Small intestine (tissue), 7 donors: ENCODE measurements at regions not wholly inside any gene's neighbourhood (a gene's known extent, or its start where the extent isn't known, plus 50 kb on each side); places are given as distances from the start of the nearest gene placed in this dataset.

Experiments
- DNase-seq, 2 donors: peaks; one replicate each; pipeline versions ENCODE4 v3.0.0 to v3.0.0-alpha.2; 2013
- FAIRE-seq: peaks from 2 replicates; lab custom pipeline; 2012; peaks lifted over from hg19 to GRCh38; lab: Jason Lieb, UNC
- H3K27ac ChIP-seq, 3 donors: one replicate each; pipeline ENCODE4 v1.5.1; 2013; ENCODE audit warnings: low read length in 2 of 3, mild to moderate bottlenecking in 2 of 3, control low read depth in 1 of 3, inconsistent platforms in 1 of 3, low read depth in 1 of 3, moderate library complexity in 1 of 3
- H3K27me3 ChIP-seq, 3 donors: one replicate each; pipeline ENCODE4 v1.6.1; 2013; ENCODE audit warnings: low read length in 3 of 3, inconsistent platforms in 1 of 3; ENCODE audit not compliant: control insufficient read depth in 3 of 3, insufficient read depth in 3 of 3
- H3K36me3 ChIP-seq, 3 donors: one replicate each; pipeline ENCODE4 v1.6.1; 2013; ENCODE audit warnings: low read length in 3 of 3, inconsistent platforms in 1 of 3, low read depth in 1 of 3, mild to moderate bottlenecking in 1 of 3, moderate library complexity in 1 of 3; ENCODE audit not compliant: control insufficient read depth in 3 of 3, insufficient read depth in 2 of 3
- H3K4me1 ChIP-seq, 3 donors: one replicate each; pipeline ENCODE4 v1.6.1; 2013; ENCODE audit warnings: low read length in 2 of 3, inconsistent platforms in 1 of 3, low read depth in 1 of 3, mild to moderate bottlenecking in 1 of 3, moderate library complexity in 1 of 3; ENCODE audit not compliant: control insufficient read depth in 3 of 3, insufficient read depth in 2 of 3
- H3K4me3 ChIP-seq, 3 donors: one replicate each; pipeline ENCODE4 v1.5.1; 2013; ENCODE audit warnings: low read length in 3 of 3, control low read depth in 1 of 3, inconsistent platforms in 1 of 3, low read depth in 1 of 3, mild to moderate bottlenecking in 1 of 3, moderate library complexity in 1 of 3
- H3K9me3 ChIP-seq, 2 donors: one replicate each; pipeline ENCODE4 v1.6.1; 2013; ENCODE audit warnings: low read depth in 1 of 2, low read length in 1 of 2; ENCODE audit not compliant: control insufficient read depth in 2 of 2, insufficient read depth in 1 of 2
- WGBS, 3 donors: extraction: QIAGEN DNeasy Blood & Tissue Kit; methylation state at CpG; one replicate each; pipeline ENCODE4 v1.1.7; 2013; 5-methylcytosine and 5-hydroxymethylcytosine counted together
- donor health status: healthy with polysubstance abuse.
- donor health status: control.
- donor health status: control.
- donor health status: Bipolar disorder and iron deficiency.
- donor health status: healthy.

GRCh38 chr4:176436293-176436973 lies 116.7 kb downstream of the SPCS3 start:
- FAIRE-seq (no peak), DNase-seq (no peak)
- Histone ChIP-seq H3K4me3 (no peak overlapping the region), H3K27me3 (no peaks in the 10 kb centered on the region), H3K4me1 (no peaks in the 10 kb centered on the region), H3K27ac (no peak overlapping the region), H3K9me3 (no peaks in the 10 kb centered on the region), H3K36me3 (no peaks in the 10 kb centered on the region)
- 62 to 74% (median 70%) methylated on average over 5 of the region's 5 CpGs for WGBS, 3 donors

- H3K4me3 ChIP-seq, result no peak overlapping the region
- H3K27me3 ChIP-seq, result no peaks in the 10 kb centered on the region
- H3K36me3 ChIP-seq, result no peaks in the 10 kb centered on the region
- H3K9me3 ChIP-seq, result no peaks in the 10 kb centered on the region
- DNase-seq, result no peak
- H3K4me1 ChIP-seq, result no peaks in the 10 kb centered on the region
- no peak overlapping the region for H3K27ac ChIP-seq
- FAIRE-seq, result no peak
- WGBS, 3 donors, result 74 to 89% (median 81%) methylated on average over 1 of the region's 1 CpG
Measured at GRCh38 chr4:176437756-176438155, 118.0 kb downstream of the SPCS3 start.

GRCh38 chr4:176438401-176438800 lies 118.6 kb downstream of the SPCS3 start:
- no peak for FAIRE-seq
- 82 to 86% (median 84%) methylated on average over 2 of the region's 2 CpGs for WGBS, 3 donors

DNA sequence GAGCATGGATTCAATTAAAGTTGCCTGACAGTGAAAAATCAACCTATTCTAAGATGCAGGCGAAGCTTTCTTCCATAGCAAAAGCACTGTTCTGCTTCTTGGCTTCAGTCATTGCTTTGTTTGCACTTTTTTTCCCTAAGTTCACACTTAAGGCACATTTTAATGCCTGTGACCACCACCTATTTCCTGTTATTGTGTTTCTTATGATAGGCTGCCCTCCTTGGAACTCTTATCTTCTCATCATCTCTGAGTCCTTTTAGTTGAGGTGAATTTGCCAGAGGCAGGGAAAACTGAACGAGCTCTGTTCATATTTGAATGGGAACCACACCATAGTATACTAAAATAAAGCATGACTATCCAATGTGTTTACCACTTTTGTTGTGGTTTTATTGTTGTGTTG lies 119.8 kb downstream of the SPCS3 start:
- Histone ChIP-seq H3K9me3 (no peaks in the 10 kb centered on the region), H3K36me3 (no peaks in the 10 kb centered on the region), H3K27ac (no peak overlapping the region), H3K27me3 (no peaks in the 10 kb centered on the region), H3K4me3 (no peak overlapping the region), H3K4me1 (no peaks in the 10 kb centered on the region)
- no peak for DNase-seq
- no peak for FAIRE-seq
- 32 to 49% (median 39%) methylated on average over 2 of the region's 2 CpGs for WGBS, 3 donors

More at GRCh38 chr4:176438401-176438800, 118.6 kb downstream of the SPCS3 start:
- H3K36me3 ChIP-seq, result no peaks in the 10 kb centered on the region
- H3K4me3 ChIP-seq, result no peak overlapping the region
- no peaks in the 10 kb centered on the region for H3K4me1 ChIP-seq
- no peaks in the 10 kb centered on the region for H3K27me3 ChIP-seq
- no peaks in the 10 kb centered on the region for H3K9me3 ChIP-seq
- no peak for DNase-seq
- H3K27ac ChIP-seq, result no peak overlapping the region

DNA sequence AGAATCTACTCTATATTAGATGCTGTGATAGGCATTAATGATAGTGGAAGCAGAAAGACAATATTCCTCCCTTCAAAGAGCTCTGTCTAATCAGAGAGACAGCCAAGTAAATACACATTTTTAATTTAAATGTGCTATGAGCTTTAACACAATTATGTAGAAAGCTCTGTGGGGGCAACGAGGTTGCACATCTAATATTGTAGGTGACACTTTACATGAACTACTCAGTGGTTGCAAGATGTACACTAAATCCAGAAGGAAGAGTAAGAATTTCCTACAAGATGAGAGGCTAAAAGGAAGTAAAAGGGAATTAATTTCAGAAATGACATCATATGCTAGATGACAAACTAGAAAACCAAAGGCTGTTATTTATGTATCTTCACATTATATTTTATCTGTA lies 120.9 kb downstream of the SPCS3 start:
- DNase-seq, result no peak
- Histone ChIP-seq H3K27me3 (no peaks in the 10 kb centered on the region), H3K27ac (no peak overlapping the region), H3K36me3 (no peaks in the 10 kb centered on the region), H3K9me3 (no peaks in the 10 kb centered on the region), H3K4me1 (no peaks in the 10 kb centered on the region), H3K4me3 (no peak overlapping the region)
- WGBS, 3 donors, result 74 to 91% (median 76%) methylated on average over 1 of the region's 1 CpG
- no peak for FAIRE-seq

- no peak overlapping the region for H3K4me3 ChIP-seq
- H3K27me3 ChIP-seq, result no peaks in the 10 kb centered on the region
- no peak overlapping the region for H3K27ac ChIP-seq
- H3K9me3 ChIP-seq, result no peaks in the 10 kb centered on the region
- WGBS, 3 donors, result 80 to 92% (median 88%) methylated on average over 2 of the region's 2 CpGs
- DNase-seq, result no peak
- no peak for FAIRE-seq
- no peaks in the 10 kb centered on the region for H3K36me3 ChIP-seq
- H3K4me1 ChIP-seq, result no peaks in the 10 kb centered on the region
Measured at GRCh38 chr4:176441594-176441993, 121.8 kb downstream of the SPCS3 start.

DNA sequence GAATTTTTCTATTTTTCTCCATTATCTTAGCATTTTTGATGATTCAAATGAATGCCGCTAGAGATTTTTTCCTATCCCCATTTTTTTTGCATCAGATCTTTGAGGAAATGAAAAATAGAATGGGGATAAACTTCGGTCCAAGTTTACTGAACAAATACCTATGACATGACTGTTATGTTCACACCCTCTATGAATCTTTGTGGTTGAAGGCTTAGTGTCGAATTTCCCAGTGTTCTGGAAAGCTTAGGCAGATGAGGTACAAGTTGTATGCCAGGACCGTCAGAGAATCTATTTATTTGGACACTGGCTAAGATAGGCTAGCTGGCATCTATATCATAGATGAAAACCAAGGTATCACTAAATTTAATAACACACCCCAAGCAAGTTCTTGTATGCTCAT lies 123.4 kb downstream of the SPCS3 start:
- no peak for FAIRE-seq
- WGBS, 3 donors, result 51 to 68% (median 56%) methylated on average over 4 of the region's 4 CpGs

GRCh38 chr4:176443646-176444409 lies 124.1 kb downstream of the SPCS3 start:
- H3K27ac ChIP-seq, result no peak overlapping the region
- no peaks in the 10 kb centered on the region for H3K9me3 ChIP-seq
- no peak for FAIRE-seq
- H3K4me3 ChIP-seq, result no peak overlapping the region
- 36 to 57% (median 41%) methylated on average over 3 of the region's 3 CpGs for WGBS, 3 donors
- H3K4me1 ChIP-seq, result no peaks in the 10 kb centered on the region
- DNase-seq, result no peak
- H3K27me3 ChIP-seq, result no peaks in the 10 kb centered on the region
- H3K36me3 ChIP-seq, result no peaks in the 10 kb centered on the region

More for the DNA sequence above, 123.4 kb downstream of the SPCS3 start:
- no peak for DNase-seq
- H3K27ac ChIP-seq, result no peak overlapping the region
- no peaks in the 10 kb centered on the region for H3K9me3 ChIP-seq
- H3K4me3 ChIP-seq, result no peak overlapping the region
- no peaks in the 10 kb centered on the region for H3K36me3 ChIP-seq
- no peaks in the 10 kb centered on the region for H3K4me1 ChIP-seq
- no peaks in the 10 kb centered on the region for H3K27me3 ChIP-seq
